ENCODE measurements at regions not wholly inside any gene's neighbourhood (a gene's known extent, or its start where the extent isn't known, plus 50 kb on each side); places are given as distances from the start of the nearest gene placed in this dataset.

- H3K9me3 ChIP-seq, result no peaks in the 10 kb centered on the region
- no peaks in the 10 kb centered on the region for H3K27me3 ChIP-seq
- H3K36me3 ChIP-seq, result no peaks in the 10 kb centered on the region
- H3K4me3 ChIP-seq (ENCODE audit: low read depth, low read length), result no peak overlapping the region
- no peaks in the 10 kb centered on the region for H3K4me1 ChIP-seq
- no peak for DNase-seq
- TF ChIP-seq CTCF (IDR thresholded peaks at IDR 0.05; ENCODE audit: low read depth, low read length), result no peak
Observed at GRCh38 chr5:130277002-130277401, 372.7 kb downstream of the CHSY3 start.

- Histone ChIP-seq H3K27me3 (no peaks in the 10 kb centered on the region), H3K9me3 (no peaks in the 10 kb centered on the region), H3K4me3 (ENCODE audit: low read depth, low read length) (no peak overlapping the region), H3K4me1 (no peaks in the 10 kb centered on the region), H3K36me3 (no peaks in the 10 kb centered on the region)
- TF ChIP-seq CTCF (IDR thresholded peaks at IDR 0.05; ENCODE audit: low read depth, low read length), result no peak
- DNase-seq, result no peak
Observed at GRCh38 chr5:130272837-130273236, 368.6 kb downstream of the CHSY3 start.

GRCh38 chr5:130270786-130271185 is 366.5 kb downstream of the CHSY3 start:
- H3K36me3 ChIP-seq, result no peaks in the 10 kb centered on the region
- TF ChIP-seq CTCF (IDR thresholded peaks at IDR 0.05; ENCODE audit: low read depth, low read length), result no peak
- no peak overlapping the region for H3K4me3 ChIP-seq (ENCODE audit: low read depth, low read length)
- H3K4me1 ChIP-seq, result no peaks in the 10 kb centered on the region
- no peak for DNase-seq
- H3K9me3 ChIP-seq, result no peaks in the 10 kb centered on the region
- H3K27me3 ChIP-seq, result no peaks in the 10 kb centered on the region

DNA sequence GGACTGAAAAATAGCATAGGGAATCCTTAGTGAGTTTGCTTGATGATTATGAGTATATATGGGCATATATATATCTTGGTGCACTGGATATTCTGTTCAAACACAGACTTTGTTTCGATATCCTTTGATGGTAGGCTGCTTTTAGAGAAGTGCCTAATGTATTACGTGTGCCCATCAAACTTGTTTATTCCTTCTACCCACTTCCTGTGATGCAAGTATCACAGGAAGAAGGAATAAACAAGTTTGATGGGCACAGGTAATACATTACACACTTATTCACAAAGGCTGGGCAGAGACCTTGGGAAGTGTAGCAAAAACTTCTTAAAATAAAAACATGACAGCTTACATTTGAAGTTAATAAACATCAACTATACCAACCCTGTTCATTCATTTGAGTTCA is 364.2 kb downstream of the CHSY3 start:
- no peak overlapping the region for H3K4me3 ChIP-seq (ENCODE audit: low read depth, low read length)
- no peaks in the 10 kb centered on the region for H3K9me3 ChIP-seq
- DNase-seq, result no peak
- no peaks in the 10 kb centered on the region for H3K27me3 ChIP-seq
- no peak for TF ChIP-seq CTCF (IDR thresholded peaks at IDR 0.05; ENCODE audit: low read depth, low read length)
- H3K36me3 ChIP-seq, result no peaks in the 10 kb centered on the region
- H3K4me1 ChIP-seq, result no peaks in the 10 kb centered on the region

GRCh38 chr5:130267926-130268325 is 363.7 kb downstream of the CHSY3 start:
- Histone ChIP-seq H3K4me1 (no peaks in the 10 kb centered on the region), H3K36me3 (no peaks in the 10 kb centered on the region), H3K27me3 (no peaks in the 10 kb centered on the region), H3K9me3 (no peaks in the 10 kb centered on the region), H3K4me3 (ENCODE audit: low read depth, low read length) (no peak overlapping the region)
- TF ChIP-seq CTCF (IDR thresholded peaks at IDR 0.05; ENCODE audit: low read depth, low read length), result no peak
- DNase-seq, result no peak

- Histone ChIP-seq H3K9me3 (no peaks in the 10 kb centered on the region), H3K4me3 (ENCODE audit: low read depth, low read length) (no peak overlapping the region), H3K27me3 (no peaks in the 10 kb centered on the region), H3K36me3 (no peaks in the 10 kb centered on the region), H3K4me1 (no peaks in the 10 kb centered on the region)
- DNase-seq, result no peak
- TF ChIP-seq CTCF (IDR thresholded peaks at IDR 0.05; ENCODE audit: low read depth, low read length), result no peak
Observed at GRCh38 chr5:130260481-130260880, 356.2 kb downstream of the CHSY3 start.

Data from BE2C (cell line).